OCI-LY7 (cell line): ENCODE measurements at regions not wholly inside any gene's neighbourhood (a gene's known extent, or its start where the extent isn't known, plus 50 kb on each side); places are given as distances from the start of the nearest gene placed in this dataset.

Experiments used
- EZH2phosphoT487 ChIP-seq: fragments of 200-600 bp; sonication (generic); IDR thresholded peaks from 2 replicates; pipeline ENCODE4 v1.6.1; 2018; ENCODE audit warnings: low read depth, borderline replicate concordance, mild to moderate bottlenecking, mixed run types, antibody characterized with exemption, low read length, moderate library complexity, mixed read lengths
- TF ChIP-seq, protein P1 (sequence below): fragments of 200-600 bp; sonication (generic); conservative IDR thresholded peaks from 2 replicates; pipeline ENCODE4 v1.5.1; 2014; ENCODE audit warnings: mild to moderate bottlenecking, antibody characterized with exemption, low read length, moderate library complexity, mixed read lengths

DNA sequence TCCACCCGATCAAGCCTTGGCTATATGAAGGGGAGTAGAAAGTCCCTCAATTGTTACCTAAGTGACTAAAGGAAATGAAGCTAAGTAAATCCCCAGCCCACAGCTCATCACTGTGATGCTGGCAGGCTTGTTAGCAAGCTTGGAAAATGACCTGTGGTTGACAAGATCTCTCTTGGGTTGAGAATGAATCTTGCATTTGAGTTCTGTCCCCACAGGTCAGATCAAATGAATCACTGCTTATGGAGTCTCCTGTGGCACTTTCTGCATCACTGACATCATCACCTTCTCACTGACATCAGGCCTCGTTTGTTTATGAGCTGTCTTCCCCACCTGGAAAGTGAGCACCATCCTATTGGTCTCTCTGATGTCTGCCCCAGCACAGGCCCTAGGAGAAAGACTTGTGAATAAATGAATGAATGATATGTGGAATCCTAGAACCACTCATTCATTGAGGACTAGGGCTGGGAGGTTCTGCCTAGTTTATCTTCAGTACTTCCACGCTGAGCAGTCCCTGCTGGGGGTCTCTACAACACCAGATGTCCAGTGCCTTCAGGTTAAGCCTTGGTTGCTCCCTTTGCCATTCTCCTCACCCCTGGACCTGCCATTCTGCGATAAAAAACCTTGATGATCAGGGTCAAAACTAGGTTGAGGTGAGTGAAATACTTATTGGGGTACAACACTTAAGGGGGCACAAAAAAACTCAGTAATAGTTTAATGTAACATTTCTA is 318.4 kb upstream of the MOCS1 start:
- TF ChIP-seq, protein P1, sequence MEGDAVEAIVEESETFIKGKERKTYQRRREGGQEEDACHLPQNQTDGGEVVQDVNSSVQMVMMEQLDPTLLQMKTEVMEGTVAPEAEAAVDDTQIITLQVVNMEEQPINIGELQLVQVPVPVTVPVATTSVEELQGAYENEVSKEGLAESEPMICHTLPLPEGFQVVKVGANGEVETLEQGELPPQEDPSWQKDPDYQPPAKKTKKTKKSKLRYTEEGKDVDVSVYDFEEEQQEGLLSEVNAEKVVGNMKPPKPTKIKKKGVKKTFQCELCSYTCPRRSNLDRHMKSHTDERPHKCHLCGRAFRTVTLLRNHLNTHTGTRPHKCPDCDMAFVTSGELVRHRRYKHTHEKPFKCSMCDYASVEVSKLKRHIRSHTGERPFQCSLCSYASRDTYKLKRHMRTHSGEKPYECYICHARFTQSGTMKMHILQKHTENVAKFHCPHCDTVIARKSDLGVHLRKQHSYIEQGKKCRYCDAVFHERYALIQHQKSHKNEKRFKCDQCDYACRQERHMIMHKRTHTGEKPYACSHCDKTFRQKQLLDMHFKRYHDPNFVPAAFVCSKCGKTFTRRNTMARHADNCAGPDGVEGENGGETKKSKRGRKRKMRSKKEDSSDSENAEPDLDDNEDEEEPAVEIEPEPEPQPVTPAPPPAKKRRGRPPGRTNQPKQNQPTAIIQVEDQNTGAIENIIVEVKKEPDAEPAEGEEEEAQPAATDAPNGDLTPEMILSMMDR = no peak
- no peak for TF ChIP-seq EZH2phosphoT487
